Mucosa of descending colon (tissue), 3 donors: ENCODE measurements at regions not wholly inside any gene's neighbourhood (a gene's known extent, or its start where the extent isn't known, plus 50 kb on each side); places are given as distances from the start of the nearest gene placed in this dataset.
A peak's percentile ranks its signal among the peaks of the same experiment; 100 is the strongest.

Source experiments
- ATAC-seq: fragments of 200-7000 bp; cut with Tn5 transposase; one replicate; pipeline ENCODE4 v1.9.1; 2020; ENCODE audit warnings: mild to moderate bottlenecking, moderate library complexity
- DNase-seq, 3 donors: peaks; one replicate each; pipeline ENCODE4 v3.0.0-alpha.2; 2020
- H3K36me3 ChIP-seq: fragments of 200-600 bp; one replicate; pipeline ENCODE4 v1.8.0; 2021; ENCODE audit warnings: low read depth, mild to moderate bottlenecking
- H3K4me1 ChIP-seq: fragments of 200-600 bp; one replicate; pipeline ENCODE4 v1.8.0; 2021; ENCODE audit warnings: low read depth, mild to moderate bottlenecking
- H3K4me3 ChIP-seq: fragments of 200-600 bp; one replicate; pipeline ENCODE4 v1.8.0; 2021; ENCODE audit warnings: mild to moderate bottlenecking
- H3K9me3 ChIP-seq: fragments of 200-600 bp; one replicate; pipeline ENCODE4 v1.8.0; 2021; ENCODE audit warnings: mild to moderate bottlenecking
- CTCF ChIP-seq: fragments of 200-600 bp; IDR thresholded peaks from one replicate; pipeline ENCODE4 v1.8.0; 2022; ENCODE audit warnings: antibody characterized with exemption, mild to moderate bottlenecking
- intact Hi-C, 2 donors: fragments of 100-400 bp; cut with DNase I in 1 of 2; cut with micrococcal nuclease in 1 of 2; formaldehyde crosslinking; loops; one replicate each; pipeline versions ENCODE4 v1.11.0 to v1.11.1; 2022; cut with DNase I, micrococcal nuclease
- donor health status: DM: no; HTN: no; CAD: no; lungs with moderate emphysema.
- donor health status: DM: no; HTN: no; CAD: no.
- donor health status: DM: no; HTN: yes; CAD: no.

- H3K9me3 ChIP-seq: no peaks in the 10 kb centered on the region
- ATAC-seq: no peak
- no peak for DNase-seq
- no peaks in the 10 kb centered on the region for H3K4me1 ChIP-seq
- H3K4me3 ChIP-seq: no peak overlapping the region
- H3K36me3 ChIP-seq: no peaks in the 10 kb centered on the region
- intact Hi-C loops: no loop called here
- TF ChIP-seq CTCF: no peak
Measured at GRCh38 chr11:113581713-113582112, 106.5 kb upstream of the DRD2 start.

GRCh38 chr11:113579292-113579940, 104.2 kb upstream of the DRD2 start:
- ATAC-seq (no peak), DNase-seq (no peak)
- Histone ChIP-seq H3K4me1 (no peaks in the 10 kb centered on the region), H3K9me3 (no peaks in the 10 kb centered on the region), H3K36me3 (no peaks in the 10 kb centered on the region), H3K4me3 (no peak overlapping the region)
- intact Hi-C loops: no loop called here
- TF ChIP-seq CTCF: no peak

GRCh38 chr11:113578715-113579250, 103.6 kb upstream of the DRD2 start:
- no peak overlapping the region for H3K4me3 ChIP-seq
- H3K4me1 ChIP-seq: no peaks in the 10 kb centered on the region
- TF ChIP-seq CTCF: no peak
- H3K36me3 ChIP-seq: no peaks in the 10 kb centered on the region
- no peaks in the 10 kb centered on the region for H3K9me3 ChIP-seq
- no peak for ATAC-seq
- no peak for DNase-seq
- intact Hi-C loops: no loop called here

- H3K4me1 ChIP-seq: no peaks in the 10 kb centered on the region
- DNase-seq (no peak), ATAC-seq (no peak)
- no peaks in the 10 kb centered on the region for H3K9me3 ChIP-seq
- no peaks in the 10 kb centered on the region for H3K36me3 ChIP-seq
- H3K4me3 ChIP-seq: no peak overlapping the region
- no peak for TF ChIP-seq CTCF
- intact Hi-C loops: no loop called here
Measured at GRCh38 chr11:113578033-113578380, 102.8 kb upstream of the DRD2 start.

- peak; percentile 17 for ATAC-seq
- intact Hi-C loops: no loop called here
- Histone ChIP-seq H3K36me3 (no peaks in the 10 kb centered on the region), H3K9me3 (no peaks in the 10 kb centered on the region), H3K4me3 (no peak overlapping the region), H3K4me1 (no peaks in the 10 kb centered on the region)
- no peak for DNase-seq
- TF ChIP-seq CTCF: no peak
Measured at GRCh38 chr11:113577356-113578032, 102.3 kb upstream of the DRD2 start.
